DND-41 (cell line): ENCODE measurements at regions not wholly inside any gene's neighbourhood (a gene's known extent, or its start where the extent isn't known, plus 50 kb on each side); places are given as distances from the start of the nearest gene placed in this dataset.

ENCODE experiments used
- CTCF ChIP-seq: IDR thresholded peaks from 2 replicates; pipeline ENCODE4 v1.5.1; 2012; ENCODE audit warnings: borderline replicate concordance, low read length, moderate library complexity, mild to moderate bottlenecking; ENCODE audit not compliant: poor library complexity, severe bottlenecking; ENCODE audit errors: extremely low read depth
- EZH2 ChIP-seq: IDR thresholded peaks from 3 replicates; pipeline ENCODE4 v1.6.1; 2012; ENCODE audit warnings: borderline replicate concordance, low read depth, mild to moderate bottlenecking, moderate library complexity, low read length, inconsistent platforms; ENCODE audit not compliant: severe bottlenecking

- TF ChIP-seq CTCF (peak; percentile 42), EZH2 (no peak)
Measured at GRCh38 chr2:207473049-207473930, 56.5 kb upstream of the CREB1 start.
